Thyroid gland (tissue), 4 donors: ENCODE measurements at regions not wholly inside any gene's neighbourhood (a gene's known extent, or its start where the extent isn't known, plus 50 kb on each side); places are given as distances from the start of the nearest gene placed in this dataset.

ENCODE experiments used
- DNase-seq, 2 donors: peaks; one replicate each; pipeline ENCODE4 v3.0.0-alpha.2; 2019
- H3K27ac ChIP-seq, 3 donors: fragments of 200-600 bp; sonication (generic); 1 replicate in 2 of 3; 2 replicates in 1 of 3; pipeline ENCODE4 v1.5.1; 2016 to 2019; ENCODE audit warnings: mild to moderate bottlenecking in 1 of 3, moderate library complexity in 1 of 3
- H3K27me3 ChIP-seq: fragments of 200-600 bp; sonication (generic); one replicate; pipeline ENCODE4 v1.5.1; 2019
- H3K36me3 ChIP-seq, 2 donors: fragments of 200-600 bp; sonication (generic); one replicate each; pipeline ENCODE4 v1.5.1; 2016 to 2019
- H3K4me1 ChIP-seq, 2 donors: fragments of 200-600 bp; sonication (generic); one replicate each; pipeline ENCODE4 v1.5.1; 2017 to 2019
- H3K4me3 ChIP-seq, 3 donors: fragments of 200-600 bp; sonication (generic); replicated peaks in 1 of 3; 1 replicate in 2 of 3; 2 replicates in 1 of 3; pipeline ENCODE4 v1.5.1; 2016; ENCODE audit warnings: mild to moderate bottlenecking in 1 of 3
- H3K9me3 ChIP-seq: fragments of 200-600 bp; sonication (generic); one replicate; pipeline ENCODE4 v1.5.1; 2017
- POLR2A ChIP-seq, 2 donors: fragments of 450-650 bp; IDR thresholded peaks; one replicate each; pipeline ENCODE4 v1.6.1; 2017; ENCODE audit warnings: antibody characterized with exemption in 2 of 2, mild to moderate bottlenecking in 2 of 2, moderate library complexity in 1 of 2
- WGBS, 2 donors: methylation state at CpG; one replicate each; pipeline ENCODE4 v1.1.5; 2017; 5-methylcytosine and 5-hydroxymethylcytosine counted together
- intact Hi-C: fragments of 100-400 bp; cut with DNase I; formaldehyde crosslinking; loops from one replicate; pipeline ENCODE4 v1.15.1; 2023
- TF ChIP-seq, protein P1 (sequence below), 6 experiments: fragments of 200-600 bp in 3 of 6; fragments of 450-650 bp in 3 of 6; sonication (generic) in 3 of 6; IDR thresholded peaks; one replicate each; pipeline ENCODE4 v1.5.1; 2016 to 2019; ENCODE audit warnings: antibody characterized with exemption in 6 of 6, mild to moderate bottlenecking in 2 of 6, inconsistent platforms in 1 of 6, moderate library complexity in 1 of 6

DNA sequence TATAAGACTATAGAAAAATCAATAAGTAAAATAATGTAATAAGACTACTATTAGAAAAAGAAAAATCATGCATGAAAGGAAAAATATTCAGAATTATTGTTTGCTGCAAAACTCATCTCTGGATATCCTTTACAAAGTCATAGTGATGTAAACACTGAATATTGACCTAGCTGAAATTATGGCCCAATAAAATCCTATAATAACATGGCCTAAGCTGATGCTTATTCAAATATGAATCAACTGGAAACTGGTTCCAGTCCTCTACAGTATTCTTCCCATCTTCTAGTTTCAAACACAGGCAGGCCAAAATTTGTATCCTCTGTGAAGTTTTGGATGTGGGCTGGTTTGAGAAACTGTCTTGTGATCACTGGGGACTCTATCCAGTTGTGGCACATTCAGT lies 134.5 kb downstream of the CNTN3 start:
- no peak overlapping the region for H3K4me3 ChIP-seq
- H3K27me3 ChIP-seq: no peaks in the 10 kb centered on the region
- H3K36me3 ChIP-seq: no peaks in the 10 kb centered on the region
- no peaks in the 10 kb centered on the region for H3K9me3 ChIP-seq
- no peak for DNase-seq
- intact Hi-C loops: no loop called here
- H3K4me1 ChIP-seq: no peaks in the 10 kb centered on the region
- TF ChIP-seq, protein P1, sequence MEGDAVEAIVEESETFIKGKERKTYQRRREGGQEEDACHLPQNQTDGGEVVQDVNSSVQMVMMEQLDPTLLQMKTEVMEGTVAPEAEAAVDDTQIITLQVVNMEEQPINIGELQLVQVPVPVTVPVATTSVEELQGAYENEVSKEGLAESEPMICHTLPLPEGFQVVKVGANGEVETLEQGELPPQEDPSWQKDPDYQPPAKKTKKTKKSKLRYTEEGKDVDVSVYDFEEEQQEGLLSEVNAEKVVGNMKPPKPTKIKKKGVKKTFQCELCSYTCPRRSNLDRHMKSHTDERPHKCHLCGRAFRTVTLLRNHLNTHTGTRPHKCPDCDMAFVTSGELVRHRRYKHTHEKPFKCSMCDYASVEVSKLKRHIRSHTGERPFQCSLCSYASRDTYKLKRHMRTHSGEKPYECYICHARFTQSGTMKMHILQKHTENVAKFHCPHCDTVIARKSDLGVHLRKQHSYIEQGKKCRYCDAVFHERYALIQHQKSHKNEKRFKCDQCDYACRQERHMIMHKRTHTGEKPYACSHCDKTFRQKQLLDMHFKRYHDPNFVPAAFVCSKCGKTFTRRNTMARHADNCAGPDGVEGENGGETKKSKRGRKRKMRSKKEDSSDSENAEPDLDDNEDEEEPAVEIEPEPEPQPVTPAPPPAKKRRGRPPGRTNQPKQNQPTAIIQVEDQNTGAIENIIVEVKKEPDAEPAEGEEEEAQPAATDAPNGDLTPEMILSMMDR (IDR thresholded peaks at IDR 0.05): no peak
- TF ChIP-seq POLR2A (IDR thresholded peaks at IDR 0.05): no peak
- no peak overlapping the region for H3K27ac ChIP-seq

DNA sequence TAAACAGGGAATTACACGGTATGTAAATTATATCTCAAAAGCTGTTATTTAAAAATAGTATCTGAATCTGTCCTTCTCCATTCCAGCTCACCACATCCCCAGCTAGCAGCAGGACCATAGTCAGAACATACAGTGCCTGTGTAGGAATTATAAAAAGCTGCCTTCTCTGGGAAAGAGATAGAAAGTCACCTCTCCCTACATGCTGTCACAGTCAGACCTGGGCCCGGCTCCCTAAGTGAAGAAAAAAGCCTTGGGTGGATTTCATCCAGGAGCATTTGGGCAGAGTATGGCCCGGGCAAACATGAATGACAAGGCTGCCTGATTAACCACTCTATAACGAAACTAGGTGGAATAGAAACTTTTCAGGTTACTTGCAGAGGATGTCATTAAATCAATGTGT lies 144.1 kb downstream of the CNTN3 start:
- 90 to 93% methylated on average over 4 of the region's 4 CpGs for WGBS, 2 donors
- intact Hi-C loops: no loop called here
- no peaks in the 10 kb centered on the region for H3K4me1 ChIP-seq
- H3K27me3 ChIP-seq: no peaks in the 10 kb centered on the region
- no peak overlapping the region for H3K27ac ChIP-seq
- no peaks in the 10 kb centered on the region for H3K9me3 ChIP-seq
- no peak overlapping the region for H3K4me3 ChIP-seq
- TF ChIP-seq POLR2A (IDR thresholded peaks at IDR 0.05): no peak
- TF ChIP-seq, protein P1 (IDR thresholded peaks at IDR 0.05): no peak
- no peaks in the 10 kb centered on the region for H3K36me3 ChIP-seq
- no peak for DNase-seq

DNA sequence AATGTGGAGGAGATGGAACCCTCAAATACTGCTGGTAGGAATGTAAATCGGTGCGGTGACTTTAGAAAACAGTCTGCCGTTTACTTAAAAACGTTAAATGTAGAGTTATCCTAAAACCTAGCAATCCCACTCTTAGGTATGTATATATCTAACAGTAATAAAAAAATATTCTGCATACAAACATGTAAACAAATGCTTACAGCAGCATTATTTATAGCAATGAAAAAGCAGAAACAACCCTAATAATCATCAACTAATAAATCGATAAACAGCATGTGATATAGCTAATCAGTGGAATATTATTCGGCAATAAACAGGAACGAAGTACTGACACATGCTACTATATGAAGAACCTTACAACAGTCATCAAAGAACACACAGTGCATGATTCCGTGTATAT lies 144.7 kb downstream of the CNTN3 start:
- no peak for DNase-seq
- no peaks in the 10 kb centered on the region for H3K27me3 ChIP-seq
- H3K27ac ChIP-seq: no peak overlapping the region
- intact Hi-C loops: no loop called here
- TF ChIP-seq POLR2A (IDR thresholded peaks at IDR 0.05): no peak
- TF ChIP-seq, protein P1 (IDR thresholded peaks at IDR 0.05): no peak
- no peaks in the 10 kb centered on the region for H3K9me3 ChIP-seq
- no peaks in the 10 kb centered on the region for H3K4me1 ChIP-seq
- H3K4me3 ChIP-seq: no peak overlapping the region
- 95% methylated on average over 8 of the region's 8 CpGs for WGBS, 2 donors
- H3K36me3 ChIP-seq: no peaks in the 10 kb centered on the region

DNA sequence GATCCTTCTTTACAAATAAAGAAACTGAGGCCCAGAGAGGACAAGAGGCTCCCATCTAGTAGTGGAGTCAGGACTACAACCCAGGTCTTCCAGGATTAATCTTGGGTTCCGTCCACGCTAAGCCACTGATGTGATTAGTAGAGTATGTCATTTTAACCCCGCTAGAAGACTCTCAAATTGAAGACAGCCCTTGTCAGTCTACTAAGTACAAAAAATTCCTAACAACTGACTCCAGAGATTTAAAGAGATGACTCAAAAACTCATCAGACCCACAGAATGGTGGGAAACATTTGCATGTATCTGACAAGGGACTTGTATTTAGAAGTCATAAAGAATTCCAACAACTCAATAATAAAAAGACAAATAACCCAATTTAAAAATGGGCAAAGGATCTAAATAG lies 145.3 kb downstream of the CNTN3 start:
- intact Hi-C loops: no loop called here
- Histone ChIP-seq H3K4me1 (no peaks in the 10 kb centered on the region), H3K9me3 (no peaks in the 10 kb centered on the region), H3K27me3 (no peaks in the 10 kb centered on the region), H3K4me3 (no peak overlapping the region), H3K27ac (no peak overlapping the region), H3K36me3 (no peaks in the 10 kb centered on the region)
- 85 to 87% methylated on average over 3 of the region's 3 CpGs for WGBS, 2 donors
- no peak for TF ChIP-seq POLR2A (IDR thresholded peaks at IDR 0.05)
- TF ChIP-seq, protein P1 (IDR thresholded peaks at IDR 0.05): no peak
- no peak for DNase-seq

DNA sequence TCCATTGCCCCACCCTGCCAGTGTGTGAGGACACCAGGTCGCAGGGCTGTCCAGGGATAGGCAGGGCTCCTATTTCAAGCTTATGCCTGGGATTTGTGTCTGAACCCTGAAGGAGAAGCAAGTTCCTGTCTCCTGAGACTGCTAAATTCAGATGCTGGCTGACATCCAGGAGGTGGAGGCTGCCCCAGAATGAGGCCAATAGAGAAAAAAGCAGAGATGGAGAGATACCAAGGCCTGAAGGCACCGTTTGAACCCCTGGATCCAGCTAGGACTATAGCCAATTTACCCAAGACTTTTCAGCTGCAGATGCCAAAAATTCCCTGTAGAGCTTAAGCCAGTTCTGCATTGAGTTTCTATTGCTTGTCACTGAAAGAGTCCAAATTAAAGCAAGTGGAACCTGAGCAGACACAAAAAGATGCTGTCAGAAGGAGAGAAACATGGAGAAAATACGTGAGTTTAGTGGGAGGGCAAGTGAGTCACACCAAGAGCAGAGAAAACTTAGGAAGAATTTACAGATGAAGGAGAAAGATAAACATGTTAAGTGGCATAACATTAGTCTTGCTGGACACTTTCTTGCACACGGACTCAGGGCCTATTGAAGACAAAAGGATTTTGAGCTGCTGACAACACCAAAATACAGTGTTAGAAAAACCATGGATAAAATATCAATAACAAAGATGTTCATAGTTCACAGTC lies 148.6 kb downstream of the CNTN3 start:
- Histone ChIP-seq H3K27ac (no peak overlapping the region), H3K4me1 (no peaks in the 10 kb centered on the region), H3K4me3 (no peak overlapping the region), H3K36me3 (no peaks in the 10 kb centered on the region), H3K27me3 (no peaks in the 10 kb centered on the region), H3K9me3 (no peaks in the 10 kb centered on the region)
- 41 to 47% methylated on average over 4 of the region's 4 CpGs for WGBS, 2 donors
- no peak for DNase-seq
- TF ChIP-seq POLR2A (IDR thresholded peaks at IDR 0.05): no peak
- TF ChIP-seq, protein P1 (IDR thresholded peaks at IDR 0.05): no peak
- intact Hi-C loops: no loop called here
